WERI-Rb-1 (cell line): ENCODE measurements at regions not wholly inside any gene's neighbourhood (a gene's known extent, or its start where the extent isn't known, plus 50 kb on each side); places are given as distances from the start of the nearest gene placed in this dataset.

Experiments used
- DNase-seq: peaks from one replicate; pipeline ENCODE4 v3.0.0-alpha.2; 2020
- H3K27ac ChIP-seq: fragments of 250-450 bp; sonication (Bioruptor Pico); 2 replicates; pipeline ENCODE4 v1.5.1; 2020; ENCODE audit warnings: mild to moderate bottlenecking, moderate library complexity
- H3K27me3 ChIP-seq: fragments of 250-450 bp; sonication (Bioruptor Pico); 2 replicates; pipeline ENCODE4 v1.5.1; 2021; ENCODE audit warnings: mild to moderate bottlenecking, low read depth, moderate library complexity; ENCODE audit not compliant: insufficient read depth, severe bottlenecking
- H3K36me3 ChIP-seq: fragments of 250-450 bp; sonication (Bioruptor Pico); 2 replicates; pipeline ENCODE4 v1.5.1; 2020; ENCODE audit warnings: mild to moderate bottlenecking, moderate library complexity
- H3K4me3 ChIP-seq: 2 replicates; pipeline ENCODE4 v1.5.1; 2011; ENCODE audit warnings: low read depth, mild to moderate bottlenecking, control low read depth, low read length
- H3K9me3 ChIP-seq: fragments of 250-450 bp; sonication (Bioruptor Pico); 2 replicates; pipeline ENCODE4 v1.5.1; 2021; ENCODE audit warnings: mild to moderate bottlenecking, moderate library complexity; ENCODE audit not compliant: severe bottlenecking
- CTCF ChIP-seq: IDR thresholded peaks from 2 replicates; pipeline ENCODE4 v1.5.1; 2011; ENCODE audit warnings: low read depth, mild to moderate bottlenecking, control low read depth, inconsistent platforms, low read length

DNA sequence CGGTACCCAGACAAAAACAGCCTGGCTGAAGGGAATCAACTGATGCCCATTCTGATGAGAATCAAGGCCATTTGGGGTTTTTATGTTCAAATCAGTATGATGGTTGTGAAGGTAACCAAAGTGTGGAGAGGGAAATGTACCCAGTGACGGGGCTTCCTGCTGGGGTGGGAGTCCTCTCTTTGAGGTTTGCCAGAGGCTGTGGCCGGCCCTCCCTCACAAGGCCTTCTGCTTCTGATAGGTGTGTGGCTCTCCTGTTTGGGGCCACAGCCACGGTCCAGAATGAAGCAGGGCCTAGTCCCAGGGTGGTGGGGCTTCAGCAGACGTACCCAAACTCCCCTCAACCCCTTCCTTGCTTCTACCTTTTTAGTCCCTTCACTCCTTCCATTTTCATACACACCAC lies 86.7 kb upstream of the NAA20 start:
- no peaks in the 10 kb centered on the region for H3K9me3 ChIP-seq
- no peaks in the 10 kb centered on the region for H3K27me3 ChIP-seq
- H3K27ac ChIP-seq: no peak overlapping the region
- TF ChIP-seq CTCF: no peak
- DNase-seq: no peak
- no peak overlapping the region for H3K4me3 ChIP-seq
- no peaks in the 10 kb centered on the region for H3K36me3 ChIP-seq

GRCh38 chr20:19932170-19932667 lies 84.9 kb upstream of the NAA20 start:
- no peak for TF ChIP-seq CTCF
- no peak for DNase-seq
- Histone ChIP-seq H3K27ac (no peak overlapping the region), H3K4me3 (no peak overlapping the region), H3K9me3 (no peaks in the 10 kb centered on the region), H3K36me3 (no peaks in the 10 kb centered on the region), H3K27me3 (no peaks in the 10 kb centered on the region)

GRCh38 chr20:19934792-19935491 lies 82.2 kb upstream of the NAA20 start:
- Histone ChIP-seq H3K36me3 (no peaks in the 10 kb centered on the region), H3K4me3 (no peak overlapping the region), H3K27ac (no peak overlapping the region), H3K27me3 (no peaks in the 10 kb centered on the region), H3K9me3 (no peaks in the 10 kb centered on the region)
- no peak for DNase-seq
- no peak for TF ChIP-seq CTCF

- no peaks in the 10 kb centered on the region for H3K27me3 ChIP-seq
- H3K9me3 ChIP-seq: no peaks in the 10 kb centered on the region
- no peak for DNase-seq
- H3K27ac ChIP-seq: no peak overlapping the region
- no peak overlapping the region for H3K4me3 ChIP-seq
- no peaks in the 10 kb centered on the region for H3K36me3 ChIP-seq
- no peak for TF ChIP-seq CTCF
These were observed 81.3 kb upstream of the NAA20 start for GRCh38 chr20:19935842-19936241.

GRCh38 chr20:19936466-19937200 lies 80.5 kb upstream of the NAA20 start:
- TF ChIP-seq CTCF: no peak
- Histone ChIP-seq H3K4me3 (no peak overlapping the region), H3K27me3 (no peaks in the 10 kb centered on the region), H3K27ac (no peak overlapping the region), H3K9me3 (no peaks in the 10 kb centered on the region), H3K36me3 (no peaks in the 10 kb centered on the region)
- DNase-seq: no peak
